HUES64 (cell line): ENCODE measurements at regions not wholly inside any gene's neighbourhood (a gene's known extent, or its start where the extent isn't known, plus 50 kb on each side); places are given as distances from the start of the nearest gene placed in this dataset.

Source experiments
- H3K27ac ChIP-seq: 2 replicates; pipeline ENCODE4 v1.7.0; 2013; ENCODE audit warnings: low read depth, low read length, inconsistent platforms
- H3K27me3 ChIP-seq: 2 replicates; pipeline ENCODE4 v1.6.1; 2013; ENCODE audit warnings: mild to moderate bottlenecking, low read length; ENCODE audit not compliant: insufficient read depth
- H3K36me3 ChIP-seq: 2 replicates; pipeline ENCODE4 v1.6.1; 2013; ENCODE audit warnings: mild to moderate bottlenecking, low read length; ENCODE audit not compliant: insufficient read depth
- H3K4me1 ChIP-seq: 2 replicates; pipeline ENCODE4 v1.6.1; 2013; ENCODE audit warnings: mild to moderate bottlenecking, low read length, moderate library complexity; ENCODE audit not compliant: insufficient read depth
- H3K4me3 ChIP-seq: 2 replicates; pipeline ENCODE4 v1.5.1; 2013; ENCODE audit warnings: mild to moderate bottlenecking, low read length, moderate library complexity
- H3K9ac ChIP-seq: 2 replicates; pipeline ENCODE4 v1.6.1; 2013; ENCODE audit warnings: mild to moderate bottlenecking, low read depth, low read length
- H3K9me3 ChIP-seq: 2 replicates; pipeline ENCODE4 v1.6.1; 2013; ENCODE audit warnings: low read depth, low read length; ENCODE audit not compliant: insufficient read depth
- WGBS: fragments of 150-250, 120-280 bp; methylation state at CpG from one replicate; pipeline ENCODE4 v1.1.7; 2013; ENCODE audit warnings: missing lambda C conversion rate; 5-methylcytosine and 5-hydroxymethylcytosine counted together

DNA sequence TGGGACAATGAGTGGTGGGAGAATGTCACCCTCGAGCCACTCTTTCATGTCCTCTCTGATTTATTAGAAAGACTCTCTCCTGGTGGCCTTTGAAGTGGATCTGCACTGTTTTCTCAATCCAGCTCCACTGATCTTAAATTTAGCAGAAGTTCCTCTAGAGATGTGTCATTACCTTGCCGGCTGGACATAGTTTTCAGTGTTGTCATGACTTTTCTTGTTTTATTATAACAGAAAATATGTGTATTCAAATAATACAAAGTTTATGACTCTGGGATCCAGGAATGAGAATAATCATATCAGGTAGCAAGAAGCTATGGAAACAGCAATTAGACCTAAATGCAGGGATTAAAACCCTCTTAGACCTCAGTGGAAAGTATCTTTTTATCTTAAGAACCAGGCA lies 247.5 kb upstream of the ELAC2 start:
- Histone ChIP-seq H3K27ac (no peak overlapping the region), H3K36me3 (no peaks in the 10 kb centered on the region), H3K4me1 (no peaks in the 10 kb centered on the region), H3K27me3 (no peaks in the 10 kb centered on the region), H3K9ac (no peak overlapping the region), H3K9me3 (no peaks in the 10 kb centered on the region), H3K4me3 (no peak overlapping the region)
- WGBS: 89% methylated on average over 1 of the region's 2 CpGs

DNA sequence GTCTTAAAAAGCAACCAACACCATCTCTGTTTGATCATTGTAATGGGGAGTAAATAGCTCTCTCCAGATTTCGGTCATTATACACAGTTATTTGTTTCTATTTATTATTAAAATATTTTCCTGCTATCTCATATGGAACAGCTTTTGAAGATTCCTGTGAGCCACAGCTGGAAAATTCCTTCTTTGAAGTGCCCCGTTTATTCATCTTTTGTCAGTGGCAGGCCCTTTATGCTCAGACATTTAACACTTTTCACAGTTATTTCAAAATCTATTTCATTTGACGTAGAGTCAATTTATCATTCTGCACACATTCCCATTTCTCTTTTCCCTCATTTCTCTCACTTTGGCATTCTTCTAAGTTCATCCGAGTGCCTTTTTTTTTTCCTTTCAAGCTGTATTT lies 245.9 kb upstream of the ELAC2 start:
- Histone ChIP-seq H3K36me3 (no peaks in the 10 kb centered on the region), H3K4me1 (no peaks in the 10 kb centered on the region), H3K27ac (no peak overlapping the region), H3K9ac (no peak overlapping the region), H3K27me3 (no peaks in the 10 kb centered on the region), H3K4me3 (no peak overlapping the region), H3K9me3 (no peaks in the 10 kb centered on the region)
- WGBS: 93% methylated on average over 3 of the region's 4 CpGs

DNA sequence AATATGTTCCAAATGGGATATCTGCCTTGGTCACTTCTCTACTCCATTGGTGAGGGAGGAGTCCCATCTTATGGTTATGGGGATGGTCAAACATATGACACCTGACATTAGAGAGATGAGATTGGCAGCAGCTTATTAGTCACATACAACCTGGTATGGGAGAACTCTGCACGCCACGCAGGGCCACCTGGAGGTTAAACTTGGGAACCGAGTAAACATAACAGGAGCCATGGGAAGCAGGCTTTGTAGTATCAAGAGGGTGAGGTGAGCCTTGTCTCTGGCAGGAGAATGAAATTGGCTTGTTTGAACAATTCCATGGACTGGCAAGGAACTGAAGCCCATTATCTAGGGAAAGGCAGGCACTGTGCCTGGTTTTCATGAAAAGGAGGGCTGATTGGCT lies 238.7 kb upstream of the ELAC2 start:
- H3K27ac ChIP-seq: no peak overlapping the region

DNA sequence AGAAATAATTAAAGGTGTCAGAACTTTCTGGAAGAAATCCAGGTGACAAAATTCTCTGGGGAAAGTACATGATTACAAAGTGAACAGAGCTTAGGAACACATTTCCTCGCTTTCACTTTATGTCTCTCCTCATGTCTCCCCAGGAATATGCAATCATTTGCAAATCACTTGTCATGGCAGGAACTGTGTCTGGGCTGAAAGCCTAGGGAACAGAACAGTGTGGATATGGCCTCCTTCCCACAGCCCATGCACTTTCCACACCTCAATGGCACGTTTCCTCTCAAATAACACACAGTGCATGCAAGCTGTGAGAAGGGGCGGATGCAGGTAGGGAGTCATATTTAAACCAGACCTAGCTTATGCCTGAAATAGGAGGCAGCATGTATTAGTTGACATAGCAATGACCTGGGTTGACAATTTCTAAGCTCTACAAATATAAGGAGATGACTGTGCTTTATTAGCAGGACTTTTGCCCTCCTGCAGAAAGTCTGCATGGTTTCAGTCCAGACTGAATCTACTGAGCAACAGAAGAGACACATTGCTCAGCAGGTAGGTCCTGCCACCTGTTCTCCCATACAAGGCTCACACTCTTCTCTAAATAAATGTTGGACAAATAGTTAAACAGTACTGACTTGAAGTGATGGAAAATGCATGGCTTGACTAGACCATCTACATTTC lies 236.0 kb upstream of the ELAC2 start:
- no peak overlapping the region for H3K4me3 ChIP-seq
- 0 out of 2 replicates have a peak, but pooled peaks cover 3% of the 10 kb centered on the region for H3K9me3 ChIP-seq

More for the DNA sequence above, 238.7 kb upstream of the ELAC2 start:
- no peaks in the 10 kb centered on the region for H3K9me3 ChIP-seq
- no peak overlapping the region for H3K4me3 ChIP-seq
- no peaks in the 10 kb centered on the region for H3K36me3 ChIP-seq
- H3K4me1 ChIP-seq: no peaks in the 10 kb centered on the region
- WGBS: 86% methylated on average over 3 of the region's 3 CpGs
- H3K9ac ChIP-seq: no peak overlapping the region
- no peaks in the 10 kb centered on the region for H3K27me3 ChIP-seq

DNA sequence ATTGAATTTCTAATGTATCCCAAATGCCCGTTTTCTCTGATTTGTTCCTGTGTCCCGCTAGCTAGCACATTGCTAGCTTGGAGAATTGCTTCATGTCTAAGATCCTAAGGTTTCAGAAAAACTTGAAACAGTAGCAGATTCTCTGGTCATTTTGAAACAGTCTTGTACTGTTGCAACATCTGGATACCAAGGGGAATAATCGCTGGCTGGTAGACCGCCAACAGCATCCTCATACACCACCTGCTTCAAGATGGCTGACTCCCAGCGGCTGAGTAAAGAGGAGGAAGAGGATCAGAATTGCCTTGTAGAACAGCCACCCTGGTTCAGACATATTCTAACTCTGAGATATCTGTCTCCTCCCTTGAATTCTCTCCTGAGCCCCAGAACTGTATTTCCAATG lies 226.7 kb upstream of the ELAC2 start:
- Histone ChIP-seq H3K4me1 (no peaks in the 10 kb centered on the region), H3K9me3 (peaks cover 6% of the 10 kb centered on the region; the same call in 1 of the 2 replicates), H3K27me3 (no peaks in the 10 kb centered on the region), H3K36me3 (no peaks in the 10 kb centered on the region), H3K27ac (no peak overlapping the region), H3K4me3 (no peak overlapping the region), H3K9ac (no peak overlapping the region)
- WGBS: 97% methylated on average over 5 of the region's 5 CpGs

More for the DNA sequence above, 236.0 kb upstream of the ELAC2 start:
- no peaks in the 10 kb centered on the region for H3K4me1 ChIP-seq
- no peak overlapping the region for H3K27ac ChIP-seq
- H3K9ac ChIP-seq: no peak overlapping the region
- no peaks in the 10 kb centered on the region for H3K36me3 ChIP-seq
- no peaks in the 10 kb centered on the region for H3K27me3 ChIP-seq
- WGBS: 95% methylated on average over 3 of the region's 3 CpGs

DNA sequence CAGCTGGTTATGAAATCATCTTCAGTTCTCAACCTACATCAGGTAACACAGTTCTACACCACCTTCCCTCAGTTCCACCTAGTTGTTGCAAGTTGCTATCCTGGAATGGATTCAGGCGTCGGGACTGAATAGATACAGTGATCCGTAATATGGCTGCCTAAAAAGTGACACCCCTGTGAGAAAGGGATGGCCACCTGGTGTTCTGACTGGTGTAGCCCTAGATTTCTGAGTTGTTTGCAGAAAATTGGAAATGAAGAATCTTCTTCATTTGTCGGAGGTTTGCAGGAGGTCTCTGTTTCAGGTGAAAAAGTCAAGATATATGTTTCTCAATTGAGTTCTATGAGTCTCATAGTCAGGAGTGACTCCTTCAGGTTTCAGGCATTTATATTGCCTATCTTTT lies 225.8 kb upstream of the ELAC2 start:
- WGBS: 85% methylated on average over 4 of the region's 4 CpGs
- H3K4me1 ChIP-seq: no peaks in the 10 kb centered on the region
- H3K27me3 ChIP-seq: no peaks in the 10 kb centered on the region
- H3K9ac ChIP-seq: no peak overlapping the region
- no peaks in the 10 kb centered on the region for H3K36me3 ChIP-seq
- peaks cover under 1% of the 10 kb centered on the region; the same call in 1 of the 2 replicates for H3K9me3 ChIP-seq
- no peak overlapping the region for H3K4me3 ChIP-seq
- no peak overlapping the region for H3K27ac ChIP-seq

DNA sequence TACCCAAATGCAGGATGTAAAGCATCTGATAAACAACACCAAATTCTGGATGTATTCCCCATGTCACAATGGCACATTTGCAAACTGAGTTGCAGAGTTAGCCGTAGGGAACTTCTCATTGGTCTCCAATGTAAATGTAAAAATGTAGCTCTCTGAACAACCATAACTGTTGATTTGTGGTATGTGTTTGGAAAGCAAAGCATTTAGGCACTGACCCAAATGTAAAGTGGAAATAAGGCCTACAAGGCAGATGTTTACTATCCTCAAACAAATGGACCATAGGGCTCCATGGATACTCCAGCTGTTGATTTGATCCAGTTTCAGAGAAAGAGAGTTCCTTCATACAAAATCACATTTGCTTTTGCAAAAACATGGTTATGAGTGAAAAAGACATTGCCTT lies 223.0 kb upstream of the ELAC2 start:
- Histone ChIP-seq H3K4me1 (no peaks in the 10 kb centered on the region), H3K27ac (no peak overlapping the region), H3K27me3 (no peaks in the 10 kb centered on the region), H3K9ac (no peak overlapping the region), H3K9me3 (no peaks in the 10 kb centered on the region), H3K36me3 (no peaks in the 10 kb centered on the region), H3K4me3 (no peak overlapping the region)
- WGBS: 93% methylated on average over 1 of the region's 1 CpG

DNA sequence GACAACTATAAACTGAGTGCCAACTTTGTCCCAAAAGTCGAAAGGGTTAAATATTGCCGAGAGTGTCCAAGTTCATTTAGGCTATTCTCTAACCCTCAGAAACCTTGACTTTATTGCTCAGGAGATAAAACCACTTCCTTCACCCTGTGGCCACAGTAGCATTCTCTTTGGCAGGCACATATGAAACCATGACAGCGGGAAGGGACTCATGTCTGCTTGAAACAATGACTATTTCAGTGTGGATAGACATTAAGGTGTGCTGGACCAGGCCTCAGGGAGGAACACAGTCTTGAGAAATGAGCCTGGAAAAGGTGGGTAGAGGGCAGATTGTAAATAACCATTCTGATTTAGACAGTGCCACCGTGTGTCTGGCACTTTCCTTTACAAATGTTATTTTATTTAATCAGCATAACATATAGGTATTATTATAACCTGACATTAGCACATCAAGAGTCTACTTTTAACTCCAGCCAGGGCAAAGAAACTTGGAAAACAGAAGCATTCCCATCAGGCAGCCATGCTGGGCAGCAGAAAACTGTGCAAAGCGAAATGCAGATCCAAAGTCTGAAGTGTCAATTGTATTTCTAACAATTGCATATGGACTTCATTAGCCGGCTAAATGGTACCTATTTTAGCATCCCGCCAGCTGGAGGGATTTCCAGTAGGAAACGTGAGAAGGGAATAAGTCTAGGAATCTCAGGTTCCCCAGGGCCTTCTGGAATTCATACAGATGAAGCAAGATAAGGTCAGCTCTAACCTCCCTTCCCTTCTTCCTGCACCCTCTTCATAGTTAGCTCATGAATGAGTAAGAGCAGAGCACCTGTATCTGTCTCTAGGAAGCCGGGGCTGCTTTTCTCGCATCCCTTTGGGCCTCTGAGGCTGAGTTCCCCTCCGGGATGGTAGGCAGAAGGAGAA lies 212.8 kb upstream of the ELAC2 start:
- H3K9ac ChIP-seq: no peak overlapping the region
- H3K4me1 ChIP-seq: peaks cover 5% of the 10 kb centered on the region; the same call in 1 of the 2 replicates
- 90% methylated on average over 10 of the region's 11 CpGs for WGBS
- H3K9me3 ChIP-seq: no peaks in the 10 kb centered on the region
- H3K4me3 ChIP-seq: no peak overlapping the region
- H3K36me3 ChIP-seq: no peaks in the 10 kb centered on the region
- no peak overlapping the region for H3K27ac ChIP-seq
- H3K27me3 ChIP-seq: no peaks in the 10 kb centered on the region

DNA sequence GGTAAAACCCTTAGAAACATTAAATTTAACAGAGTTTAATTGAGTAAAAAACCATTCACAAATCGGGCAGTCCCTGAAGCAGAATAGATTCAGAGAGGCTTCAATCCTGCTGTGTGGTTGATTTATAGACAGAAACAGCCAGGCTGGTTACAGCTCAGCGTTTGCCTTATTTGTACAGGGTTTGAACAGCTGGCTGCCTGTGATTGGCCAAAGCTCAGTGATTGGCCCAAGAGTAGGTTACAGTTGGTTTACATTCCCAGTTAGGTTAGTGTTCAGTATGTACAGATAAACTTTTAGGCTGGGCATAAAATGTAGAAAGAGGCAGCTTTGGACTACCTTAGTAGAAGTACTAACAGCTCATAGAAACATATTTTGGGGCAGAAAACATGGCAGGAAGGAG lies 210.4 kb upstream of the ELAC2 start:
- 91% methylated on average over 2 of the region's 2 CpGs for WGBS
- H3K27ac ChIP-seq: no peak overlapping the region

DNA sequence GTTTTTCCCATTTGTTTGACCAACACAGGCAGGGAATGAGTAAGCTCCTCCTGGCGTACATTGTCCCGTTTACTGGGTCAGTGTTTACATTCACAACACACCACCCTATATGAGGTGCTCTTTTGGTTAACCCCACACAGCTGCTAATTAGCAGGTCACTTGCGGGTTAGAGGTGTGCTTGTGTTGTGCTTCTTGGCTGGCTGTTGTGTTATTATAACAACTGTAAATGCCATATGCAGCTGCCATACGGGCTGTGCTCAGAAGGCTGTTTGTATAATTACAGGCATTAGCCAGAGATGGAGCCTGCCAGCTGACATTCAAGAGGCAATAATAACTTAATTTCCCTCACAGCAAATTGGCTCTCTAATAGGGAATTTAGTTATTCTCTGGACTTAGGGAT lies 205.1 kb upstream of the ELAC2 start:
- Histone ChIP-seq H3K27ac (no peak overlapping the region), H3K4me1 (no peaks in the 10 kb centered on the region), H3K27me3 (no peaks in the 10 kb centered on the region), H3K4me3 (no peak overlapping the region), H3K9ac (no peak overlapping the region), H3K36me3 (no peaks in the 10 kb centered on the region), H3K9me3 (no peaks in the 10 kb centered on the region)
- 96% methylated on average over 4 of the region's 4 CpGs for WGBS

More for the DNA sequence above, 210.4 kb upstream of the ELAC2 start:
- H3K9ac ChIP-seq: no peak overlapping the region
- peaks cover 3% of the 10 kb centered on the region; the same call in 1 of the 2 replicates for H3K4me1 ChIP-seq
- no peak overlapping the region for H3K4me3 ChIP-seq
- no peaks in the 10 kb centered on the region for H3K27me3 ChIP-seq
- no peaks in the 10 kb centered on the region for H3K9me3 ChIP-seq
- H3K36me3 ChIP-seq: no peaks in the 10 kb centered on the region

DNA sequence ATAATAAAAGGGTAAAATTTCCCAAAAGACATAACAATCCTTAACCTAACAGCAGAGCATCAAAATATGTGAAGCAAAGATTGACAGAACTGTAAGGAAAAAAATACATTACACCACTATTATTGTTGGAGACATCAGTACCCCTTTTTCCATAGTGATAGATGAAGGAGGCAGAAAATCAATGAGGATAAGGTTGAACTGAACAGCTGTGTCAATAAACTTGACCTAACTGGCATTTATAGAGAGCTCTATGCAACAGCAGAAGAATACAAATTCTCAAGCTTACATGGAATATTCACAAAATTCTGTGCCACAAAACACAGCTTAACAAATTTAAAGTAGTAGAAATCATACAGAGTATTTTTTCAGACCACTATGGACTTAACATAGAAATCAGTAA lies 195.0 kb upstream of the ELAC2 start:
- H3K36me3 ChIP-seq: no peaks in the 10 kb centered on the region
- H3K9ac ChIP-seq: no peak overlapping the region
- H3K4me1 ChIP-seq: no peaks in the 10 kb centered on the region
- H3K27me3 ChIP-seq: no peaks in the 10 kb centered on the region
- H3K4me3 ChIP-seq: no peak overlapping the region
- H3K9me3 ChIP-seq: peaks cover 10% of the 10 kb centered on the region; the same call in 1 of the 2 replicates
- no peak overlapping the region for H3K27ac ChIP-seq
